ENCODE measurements at regions not wholly inside any gene's neighbourhood (a gene's known extent, or its start where the extent isn't known, plus 50 kb on each side); places are given as distances from the start of the nearest gene placed in this dataset.
"Not testable (repeated sequence)": the region's sequence is repeated elsewhere in the genome, so short reads cannot be mapped to it uniquely, and the experiment has no call there.

- DNase-seq: peak; percentile 12
Measured at GRCh38 chr5:106986006-106986405, 684.7 kb downstream of the EFNA5 start.

DNA sequence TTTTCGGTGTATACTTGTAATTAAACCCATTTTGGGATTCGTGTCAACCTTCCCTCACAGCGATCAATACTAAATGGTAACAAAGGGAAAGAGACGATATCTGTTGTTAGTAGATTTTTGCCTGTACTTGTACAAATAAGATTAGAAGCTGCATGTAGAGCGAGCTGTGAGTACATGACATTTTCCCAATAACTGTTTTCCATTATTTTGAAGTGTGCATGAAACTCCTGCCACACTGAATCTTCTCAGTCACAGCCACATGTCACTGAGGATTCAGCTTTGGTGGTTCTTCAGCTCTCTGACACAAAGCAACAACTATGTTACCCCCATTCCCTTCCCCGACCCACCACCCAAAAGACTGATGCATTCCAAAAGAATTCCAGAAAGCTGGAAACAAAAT lies 685.6 kb downstream of the EFNA5 start:
- DNase-seq: no peak

DNA sequence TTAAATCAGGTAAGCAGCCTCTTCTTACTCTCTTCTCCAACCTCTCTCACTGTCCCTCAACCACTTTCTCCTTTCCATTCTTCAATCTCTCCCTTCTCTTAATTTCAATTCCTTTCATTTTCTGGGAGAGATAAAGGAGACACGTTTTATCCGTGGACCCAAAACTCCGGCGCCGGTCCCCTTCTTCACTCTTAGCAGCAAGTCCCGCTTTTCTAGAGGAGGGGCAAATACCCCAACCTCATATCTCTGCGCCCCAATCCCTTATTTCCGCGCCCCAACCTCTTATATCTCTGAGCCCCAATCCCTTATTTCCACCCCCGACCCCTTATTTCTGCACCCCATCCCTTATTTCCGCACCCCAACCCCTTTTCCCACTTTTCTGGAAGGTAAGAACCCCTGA lies 691.6 kb downstream of the EFNA5 start:
- not testable (repeated sequence) for DNase-seq

GRCh38 chr5:106978582-106979165 lies 692.1 kb downstream of the EFNA5 start:
- DNase-seq: not testable (repeated sequence)

DNA sequence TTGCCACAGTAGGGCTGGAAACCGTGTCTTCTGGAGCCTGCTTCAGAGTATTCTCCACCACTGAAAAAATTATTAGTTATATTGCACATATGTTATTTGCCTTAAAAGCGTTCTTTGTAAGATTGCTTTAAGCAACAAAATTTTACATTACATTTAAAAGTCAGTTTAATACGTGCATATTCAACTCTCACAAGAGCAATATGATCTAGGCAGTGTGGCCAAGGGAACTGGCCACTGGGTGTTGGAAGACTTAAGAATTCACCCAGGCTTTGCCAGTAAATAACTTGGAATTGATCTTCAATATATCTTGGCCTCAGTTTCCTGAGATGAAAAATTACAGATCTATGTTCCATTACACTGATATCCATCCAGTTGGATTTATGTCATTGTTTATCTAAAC lies 694.4 kb downstream of the EFNA5 start:
- no peak for DNase-seq

DNA sequence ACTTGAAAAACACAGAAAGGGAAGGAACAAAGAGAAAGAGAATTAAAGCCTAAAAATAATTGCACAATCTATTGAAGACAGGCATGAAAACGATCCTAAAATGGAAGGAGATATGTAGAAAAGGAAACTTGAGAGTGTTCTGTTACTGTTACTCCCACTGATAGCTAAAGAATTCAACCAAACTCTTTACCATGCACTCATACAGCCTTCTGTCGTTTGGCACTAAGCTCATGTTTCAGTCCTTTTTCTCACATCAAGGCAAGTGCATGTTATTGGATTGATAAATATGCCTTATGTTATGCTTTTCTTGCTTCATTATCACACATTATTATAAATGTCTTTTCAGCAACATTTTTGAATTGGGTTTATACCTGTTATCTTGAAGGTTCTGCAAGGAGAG lies 696.5 kb downstream of the EFNA5 start:
- no peak for DNase-seq

DNA sequence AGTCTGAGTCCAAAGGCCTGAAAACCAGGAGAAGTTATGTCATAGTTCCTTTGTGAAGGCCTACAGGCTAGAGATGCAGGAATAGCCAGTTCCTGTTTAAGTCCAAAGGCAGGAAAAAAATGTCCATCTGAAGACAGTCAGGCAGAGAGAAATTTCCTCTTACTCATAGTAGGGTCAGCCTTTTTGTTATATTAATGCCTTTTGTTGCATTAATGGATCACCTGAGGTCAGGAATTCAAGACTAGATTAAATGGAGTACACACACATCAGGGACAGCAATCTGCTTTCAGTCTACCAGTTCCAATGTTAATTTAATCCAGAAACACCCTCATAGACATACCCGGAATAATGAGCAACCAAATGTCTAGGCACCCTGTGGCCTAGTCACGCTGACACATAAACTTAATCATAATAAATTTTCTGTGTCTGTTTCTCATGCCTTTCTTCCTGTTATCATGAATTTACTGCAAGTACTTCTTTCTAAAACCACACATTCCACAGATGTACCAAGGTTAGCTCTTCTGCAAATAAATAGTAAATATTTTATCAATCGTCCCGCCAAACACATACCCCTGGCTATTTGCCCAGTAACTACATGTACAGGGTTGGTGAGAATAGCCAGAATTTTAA lies 703.9 kb downstream of the EFNA5 start:
- DNase-seq: no peak

- peak; percentile 15 for DNase-seq
Measured at GRCh38 chr5:106964132-106964531, 706.6 kb downstream of the EFNA5 start.

DNA sequence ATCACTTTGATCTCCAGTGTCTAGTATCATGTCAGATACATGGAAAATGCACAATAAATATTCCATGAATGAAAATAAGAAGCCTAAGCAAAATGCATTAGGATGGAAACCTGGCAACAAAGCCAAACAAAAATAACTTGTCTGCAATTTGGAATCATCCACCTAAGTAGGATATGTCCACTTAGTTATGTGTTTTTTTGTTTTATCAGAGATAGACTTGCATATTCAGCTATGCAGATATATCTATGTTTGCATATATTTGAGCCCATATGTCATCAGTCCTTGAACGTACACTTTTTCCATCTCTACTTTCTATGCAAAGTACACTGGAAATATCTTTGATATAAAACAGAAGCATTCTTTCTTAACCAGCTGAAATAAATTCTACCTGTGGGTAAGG lies 707.1 kb downstream of the EFNA5 start:
- no peak for DNase-seq

DNA sequence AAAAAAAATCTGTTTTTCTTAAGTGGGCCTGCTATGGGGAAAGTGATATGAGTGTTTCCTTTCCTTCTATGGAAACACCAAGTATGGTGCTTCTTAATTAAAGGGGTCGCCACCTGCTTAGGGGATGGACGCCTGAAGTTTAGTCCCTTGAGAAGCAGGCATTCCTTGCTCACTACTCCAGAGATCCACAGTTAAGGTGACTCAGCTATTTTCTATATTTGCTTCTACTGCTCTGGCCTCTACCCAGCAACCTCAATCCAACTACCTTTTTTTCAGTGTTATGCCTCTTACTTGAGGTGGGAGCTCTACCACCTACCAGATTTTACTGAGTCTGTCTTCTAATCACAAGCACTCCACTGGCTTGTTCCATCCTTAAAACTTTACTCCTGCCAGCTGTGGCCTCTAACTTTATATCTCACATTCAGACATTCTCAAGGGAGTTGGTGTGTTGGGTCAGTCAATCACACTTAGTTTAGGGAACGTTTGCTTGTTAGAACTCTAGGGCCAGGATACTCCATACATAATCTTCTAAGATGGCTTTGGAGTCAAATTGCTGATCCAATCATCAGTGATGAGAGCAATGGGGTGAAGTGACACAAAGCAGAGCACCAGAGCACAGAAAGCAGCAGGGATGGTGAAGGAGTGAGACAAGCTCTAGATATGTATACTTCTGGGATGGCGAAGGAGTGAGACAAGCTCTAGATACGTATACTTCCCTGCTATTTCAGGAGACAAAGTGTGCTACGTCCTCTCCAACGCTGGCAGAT lies 708.1 kb downstream of the EFNA5 start:
- no peak for DNase-seq

DNA sequence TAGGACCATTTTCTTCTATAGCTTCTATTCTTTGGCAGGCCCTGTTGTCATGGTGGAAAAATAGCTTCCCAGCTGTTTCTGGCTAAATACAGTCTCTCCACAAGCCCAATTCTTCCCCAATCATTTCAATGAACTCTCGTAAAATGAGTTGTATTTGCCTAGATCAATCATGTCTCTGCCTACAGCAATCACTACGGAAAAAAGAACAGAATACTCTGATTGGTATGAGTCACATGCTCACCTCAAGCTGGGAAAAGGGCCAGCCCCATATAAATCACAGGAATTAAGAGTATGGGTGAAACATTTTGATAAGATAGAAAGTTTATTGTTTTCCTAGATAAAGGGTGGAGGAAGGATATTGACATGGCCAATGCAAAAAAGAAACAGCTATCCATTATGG lies 711.4 kb downstream of the EFNA5 start:
- no peak for DNase-seq

- DNase-seq: no peak
Measured at GRCh38 chr5:106957336-106957735, 713.4 kb downstream of the EFNA5 start.

DNA sequence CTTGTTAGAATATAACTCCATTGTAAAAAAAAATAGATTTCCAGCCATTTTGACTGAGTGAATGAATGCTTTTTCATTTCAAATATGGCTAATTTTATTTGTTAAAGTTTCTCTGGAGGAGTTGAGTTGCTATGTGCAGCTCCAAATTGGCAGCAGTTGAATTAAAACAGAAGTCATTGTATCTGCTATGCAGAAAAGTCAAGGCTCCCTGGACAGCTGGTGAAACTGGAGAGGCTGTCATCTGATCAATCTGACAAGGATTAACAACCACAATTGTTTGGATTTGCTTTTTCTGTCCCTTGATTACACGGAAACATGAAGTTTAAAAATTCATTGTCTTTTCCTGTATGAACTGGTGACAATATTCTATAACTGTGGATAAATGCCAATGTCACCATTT lies 713.9 kb downstream of the EFNA5 start:
- DNase-seq: no peak

DNA sequence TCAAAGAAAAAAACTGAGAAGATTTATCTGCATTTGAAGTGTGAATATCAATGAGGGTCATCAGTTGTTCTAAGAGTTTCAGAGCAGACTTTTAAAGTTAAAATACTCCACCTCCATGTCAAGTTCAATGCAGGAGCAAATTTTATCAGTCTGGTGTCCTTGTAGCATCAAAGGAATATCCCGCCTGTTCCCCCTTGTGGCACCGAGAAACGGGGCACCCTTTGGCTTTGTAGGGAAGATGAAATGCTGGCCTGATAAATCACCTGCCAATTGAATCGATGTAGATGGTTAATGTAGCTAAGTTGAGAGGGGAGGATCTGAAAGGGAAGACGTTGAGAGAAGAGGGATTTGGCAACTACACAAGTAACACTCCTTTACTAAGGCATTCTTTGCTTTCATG lies 714.5 kb downstream of the EFNA5 start:
- no peak for DNase-seq

DNA sequence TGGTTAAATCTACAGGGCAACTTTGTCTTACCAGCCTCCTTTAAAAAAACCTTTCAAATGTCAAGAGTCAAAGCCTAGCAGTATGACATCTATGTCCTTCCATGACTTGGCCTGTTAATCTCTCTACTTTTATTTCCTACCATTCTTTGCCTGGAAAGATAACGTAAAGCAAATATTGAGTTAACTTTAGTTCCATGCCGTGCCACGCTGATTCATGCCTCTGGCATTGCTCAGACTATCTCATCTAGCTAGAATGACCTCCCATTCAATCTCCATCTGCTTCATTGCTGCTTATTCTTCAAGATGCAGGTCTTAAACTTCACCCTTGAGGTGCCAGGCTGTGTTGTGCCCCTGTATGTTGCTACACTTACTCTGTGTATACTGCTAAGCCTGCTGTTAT lies 729.8 kb downstream of the EFNA5 start:
- no peak for DNase-seq

GRCh38 chr5:106940301-106940846 lies 730.4 kb downstream of the EFNA5 start:
- no peak for DNase-seq

GRCh38 chr5:106923409-106923808 lies 747.3 kb downstream of the EFNA5 start:
- no peak for DNase-seq

GRCh38 chr5:106921567-106921966 lies 749.2 kb downstream of the EFNA5 start:
- no peak for DNase-seq

DNA sequence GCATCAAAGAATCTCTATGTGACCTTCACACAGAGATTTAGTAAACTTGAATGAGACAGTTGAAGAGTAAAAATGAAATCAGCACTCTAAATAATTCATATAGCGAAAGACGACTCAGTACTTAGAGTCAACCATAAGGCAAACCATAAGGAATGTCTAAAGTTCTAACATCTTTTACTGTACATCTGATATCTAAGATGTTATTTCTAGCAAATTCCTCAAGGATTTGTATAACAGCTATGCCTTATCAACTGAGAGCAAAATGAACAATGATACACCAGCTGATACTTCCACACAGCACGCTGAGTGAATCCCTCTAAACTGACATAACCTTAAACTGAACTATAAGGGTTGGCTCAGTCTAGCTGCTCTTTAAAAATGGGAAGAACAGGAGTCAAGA lies 760.3 kb downstream of the EFNA5 start:
- no peak for DNase-seq

- DNase-seq: no peak
Measured at GRCh38 chr5:106909716-106910115, 761.0 kb downstream of the EFNA5 start.

GRCh38 chr5:106907979-106908378 lies 762.8 kb downstream of the EFNA5 start:
- no peak for DNase-seq

GRCh38 chr5:106906199-106906598 lies 764.5 kb downstream of the EFNA5 start:
- no peak for DNase-seq

- DNase-seq: no peak
Measured at GRCh38 chr5:106894964-106895363, 775.8 kb downstream of the EFNA5 start.
